OCI-LY3 (cell line): ENCODE measurements at regions not wholly inside any gene's neighbourhood (a gene's known extent, or its start where the extent isn't known, plus 50 kb on each side); places are given as distances from the start of the nearest gene placed in this dataset.

Experiments
- EZH2phosphoT487 ChIP-seq: fragments of 200-600 bp; shearing (Covaris generic); IDR thresholded peaks from 2 replicates; pipeline ENCODE4 v1.6.1; 2018; ENCODE audit warnings: antibody characterized with exemption, mixed run types, low read depth
- TF ChIP-seq, protein P1 (sequence below): fragments of 200-600, 300-600 bp; sonication (generic); IDR thresholded peaks from 2 replicates; pipeline ENCODE4 v1.5.1; 2014; ENCODE audit warnings: antibody characterized with exemption, low read length, low read depth

- TF ChIP-seq, protein P1, sequence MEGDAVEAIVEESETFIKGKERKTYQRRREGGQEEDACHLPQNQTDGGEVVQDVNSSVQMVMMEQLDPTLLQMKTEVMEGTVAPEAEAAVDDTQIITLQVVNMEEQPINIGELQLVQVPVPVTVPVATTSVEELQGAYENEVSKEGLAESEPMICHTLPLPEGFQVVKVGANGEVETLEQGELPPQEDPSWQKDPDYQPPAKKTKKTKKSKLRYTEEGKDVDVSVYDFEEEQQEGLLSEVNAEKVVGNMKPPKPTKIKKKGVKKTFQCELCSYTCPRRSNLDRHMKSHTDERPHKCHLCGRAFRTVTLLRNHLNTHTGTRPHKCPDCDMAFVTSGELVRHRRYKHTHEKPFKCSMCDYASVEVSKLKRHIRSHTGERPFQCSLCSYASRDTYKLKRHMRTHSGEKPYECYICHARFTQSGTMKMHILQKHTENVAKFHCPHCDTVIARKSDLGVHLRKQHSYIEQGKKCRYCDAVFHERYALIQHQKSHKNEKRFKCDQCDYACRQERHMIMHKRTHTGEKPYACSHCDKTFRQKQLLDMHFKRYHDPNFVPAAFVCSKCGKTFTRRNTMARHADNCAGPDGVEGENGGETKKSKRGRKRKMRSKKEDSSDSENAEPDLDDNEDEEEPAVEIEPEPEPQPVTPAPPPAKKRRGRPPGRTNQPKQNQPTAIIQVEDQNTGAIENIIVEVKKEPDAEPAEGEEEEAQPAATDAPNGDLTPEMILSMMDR, result no peak
- no peak for TF ChIP-seq EZH2phosphoT487
These were observed 141.9 kb downstream of the TTC32 start for GRCh38 chr2:19759880-19760279.
